IMR-90 (cell line): ENCODE measurements at regions not wholly inside any gene's neighbourhood (a gene's known extent, or its start where the extent isn't known, plus 50 kb on each side); places are given as distances from the start of the nearest gene placed in this dataset.

ENCODE experiments used
- ATAC-seq: fragments of 200-7000 bp; cut with Tn5 transposase; 2 replicates; pipeline ENCODE4 v1.9.1; 2020; ENCODE audit warnings: low read depth, mild to moderate bottlenecking, moderate library complexity
- BruUV-seq: library from RNA; stranded (reverse); fragments of 400-500 nt; replicated peaks from 2 replicates; lab custom pipeline; 2021; lab: Mats Ljungman, UMichigan
- CTCF ChIA-PET: fragments of 300-600 bp; formaldehyde crosslinking; extraction: SDS; loops from one replicate; lab custom pipeline; 2021; ENCODE audit warnings: antibody characterized with exemption; lab: Yijun Ruan, JAX
- POLR2A ChIA-PET: fragments of 300-600 bp; sonication (Branson Sonifier 250); formaldehyde crosslinking; loops from one replicate; lab custom pipeline; 2022; ENCODE audit warnings: antibody characterized with exemption; ENCODE audit not compliant: unreplicated experiment; lab: Charles Lee
- DNase-seq: peaks from one replicate; pipeline ENCODE4 v3.0.0; 2013
- H2AFZ ChIP-seq: replicated peaks from 2 replicates; pipeline ENCODE3; 2013; ENCODE audit warnings: low read length, mild to moderate bottlenecking; ENCODE audit not compliant: poor library complexity
- H2AK5ac ChIP-seq: 2 replicates; pipeline ENCODE4 v1.6.1; 2013; ENCODE audit warnings: low read depth, low read length, inconsistent platforms
- H2AK9ac ChIP-seq: replicated peaks from 2 replicates; pipeline ENCODE3; 2013; ENCODE audit warnings: mild to moderate bottlenecking, low read depth, low read length, moderate library complexity; ENCODE audit not compliant: poor library complexity
- H2BK120ac ChIP-seq: 2 replicates; pipeline ENCODE4 v1.6.1; 2013; ENCODE audit warnings: low read depth, low read length, inconsistent platforms
- H2BK15ac ChIP-seq: 3 replicates; pipeline ENCODE4 v1.6.1; 2013; ENCODE audit warnings: low read depth, low read length, inconsistent platforms
- H2BK20ac ChIP-seq: 2 replicates; pipeline ENCODE4 v1.6.1; 2013; ENCODE audit warnings: low read depth, mild to moderate bottlenecking, inconsistent platforms, low read length, moderate library complexity
- H2BK5ac ChIP-seq: 2 replicates; pipeline ENCODE4 v1.6.1; 2013; ENCODE audit warnings: mild to moderate bottlenecking, low read depth, low read length, inconsistent platforms; ENCODE audit not compliant: poor library complexity, severe bottlenecking
- H3K14ac ChIP-seq: replicated peaks from 2 replicates; pipeline ENCODE4 v1.6.1; 2013; ENCODE audit warnings: low read depth, low read length, inconsistent platforms
- H3K18ac ChIP-seq: 2 replicates; pipeline ENCODE4 v1.6.1; 2013; ENCODE audit warnings: low read depth, low read length, control low read depth
- H3K23ac ChIP-seq: 2 replicates; pipeline ENCODE4 v1.6.1; 2013; ENCODE audit warnings: low read depth, low read length, inconsistent platforms
- H3K27ac ChIP-seq: 2 replicates; pipeline ENCODE4 v1.5.1; 2013; ENCODE audit warnings: mild to moderate bottlenecking, control low read depth, low read length; ENCODE audit not compliant: insufficient read depth
- H3K27me3 ChIP-seq: 2 replicates; pipeline ENCODE4 v1.6.1; 2013; ENCODE audit warnings: low read length; ENCODE audit not compliant: control insufficient read depth, insufficient read depth
- H3K36me3 ChIP-seq: 2 replicates; pipeline ENCODE4 v1.6.1; 2013; ENCODE audit warnings: low read length, mixed read lengths; ENCODE audit not compliant: control insufficient read depth, insufficient read depth
- H3K4ac ChIP-seq: 2 replicates; pipeline ENCODE4 v1.6.1; 2013; ENCODE audit warnings: low read depth, low read length, inconsistent platforms
- H3K4me1 ChIP-seq: 2 replicates; pipeline ENCODE4 v1.6.1; 2013; ENCODE audit warnings: low read length, mixed read lengths; ENCODE audit not compliant: control insufficient read depth, insufficient read depth
- H3K4me2 ChIP-seq: 2 replicates; pipeline ENCODE4 v1.6.1; 2013; ENCODE audit warnings: low read depth, mild to moderate bottlenecking, control low read depth, low read length, moderate library complexity
- H3K4me3 ChIP-seq: 2 replicates; pipeline ENCODE4 v1.5.1; 2013; ENCODE audit warnings: low read depth, mild to moderate bottlenecking, control low read depth, low read length, moderate library complexity; ENCODE audit not compliant: insufficient read depth
- H3K56ac ChIP-seq: 2 replicates; pipeline ENCODE4 v1.6.1; 2013; ENCODE audit warnings: low read length, inconsistent platforms; ENCODE audit not compliant: insufficient read depth; ENCODE audit errors: extremely low read depth
- H3K79me1 ChIP-seq, 2 experiments: 2 replicates each; pipeline ENCODE4 v1.6.1; 2013; ENCODE audit warnings: low read length in 2 of 2, inconsistent platforms in 1 of 2, low read depth in 1 of 2
- H3K9ac ChIP-seq: 2 replicates; pipeline ENCODE4 v1.6.1; 2013; ENCODE audit warnings: low read depth, low read length, control low read depth
- H3K9me1 ChIP-seq: 2 replicates; pipeline ENCODE4 v1.6.1; 2013; ENCODE audit warnings: low read length, inconsistent platforms; ENCODE audit not compliant: insufficient read depth
- H3K9me3 ChIP-seq: 2 replicates; pipeline ENCODE4 v1.6.1; 2013; ENCODE audit warnings: low read length; ENCODE audit not compliant: control insufficient read depth, insufficient read depth
- H4K20me1 ChIP-seq: 2 replicates; pipeline ENCODE4 v1.6.1; 2013; ENCODE audit warnings: low read length, inconsistent platforms; ENCODE audit not compliant: insufficient read depth
- H4K5ac ChIP-seq: 2 replicates; pipeline ENCODE4 v1.6.1; 2013; ENCODE audit warnings: mild to moderate bottlenecking, low read depth, low read length, control low read depth
- H4K8ac ChIP-seq, 2 experiments: 2 replicates each; pipeline ENCODE4 v1.6.1; 2013; ENCODE audit warnings: low read depth in 2 of 2, low read length in 2 of 2, control low read depth in 1 of 2, inconsistent platforms in 1 of 2
- H4K91ac ChIP-seq: 2 replicates; pipeline ENCODE4 v1.6.1; 2013; ENCODE audit warnings: low read depth, low read length, inconsistent platforms; ENCODE audit not compliant: insufficient read depth
- CHD1 ChIP-seq: IDR thresholded peaks from 2 replicates; pipeline ENCODE4 v1.6.1; 2012; ENCODE audit warnings: low read depth, low read length, improper control_type of control experiment
- FOS ChIP-seq: fragments of 150-350 bp; IDR thresholded peaks from 2 replicates; pipeline ENCODE4 v1.6.1; 2016; ENCODE audit warnings: low read depth, low read length
- MAFK ChIP-seq: IDR thresholded peaks from 2 replicates; pipeline ENCODE4 v1.6.1; 2012; ENCODE audit warnings: low read depth, low read length, improper control_type of control experiment
- MAZ ChIP-seq: IDR thresholded peaks from 2 replicates; pipeline ENCODE4 v1.6.1; 2012; ENCODE audit warnings: low read depth, mild to moderate bottlenecking, low read length, improper control_type of control experiment, moderate library complexity, borderline replicate concordance
- MXI1 ChIP-seq: IDR thresholded peaks from 2 replicates; pipeline ENCODE4 v1.6.1; 2012; ENCODE audit warnings: low read depth, mild to moderate bottlenecking, low read length, moderate library complexity, borderline replicate concordance
- NFE2L2 ChIP-seq: fragments of 150-350 bp; IDR thresholded peaks from 2 replicates; pipeline ENCODE4 v1.6.1; 2016; ENCODE audit warnings: low read depth, mild to moderate bottlenecking, low read length
- RFX5 ChIP-seq: IDR thresholded peaks from 2 replicates; pipeline ENCODE4 v1.8.0; 2012; ENCODE audit warnings: low read depth, mild to moderate bottlenecking, low read length, moderate library complexity
- SMC3 ChIP-seq: fragments of 150-350 bp; IDR thresholded peaks from 2 replicates; pipeline ENCODE4 v1.6.1; 2016; ENCODE audit warnings: low read depth, mild to moderate bottlenecking, antibody characterized with exemption, low read length, moderate library complexity
- WGBS, 2 experiments: methylation state at CpG; one replicate each; pipeline versions ENCODE4 v1.1.5 to v1.1.7; 2013; ENCODE audit warnings: missing lambda C conversion rate in 2 of 2; ENCODE audit not compliant: insufficient read length in 1 of 2; ENCODE audit errors: extremely low coverage in 2 of 2; 5-methylcytosine and 5-hydroxymethylcytosine counted together
- dilution Hi-C: fragments of 300-500 bp; cut with HindIII; formaldehyde crosslinking; loops from one replicate; pipeline ENCODE4 v1.14.3; 2018; ENCODE audit warnings: low sequenced_read_pairs; ENCODE audit not compliant: unreplicated experiment
- in situ Hi-C: fragments of 300-500 bp; cut with MboI; formaldehyde crosslinking; loops from 3 replicates; pipeline ENCODE4 v1.14.3; 2019; ENCODE audit warnings: low sequenced_read_pairs, inconsistent platforms, mixed read lengths
- intact Hi-C: fragments of 100-400 bp; cut with micrococcal nuclease; formaldehyde crosslinking; loops from 2 replicates; pipeline ENCODE4 v1.10.0; 2022
- TF ChIP-seq, protein P1 (sequence below): fragments of 150-350 bp; IDR thresholded peaks from 2 replicates; pipeline ENCODE4 v1.6.1; 2016; ENCODE audit warnings: low read depth, mild to moderate bottlenecking, low read length, moderate library complexity, borderline replicate concordance
- TF ChIP-seq, protein P2 (sequence below): conservative IDR thresholded peaks from 2 replicates; pipeline ENCODE4 v1.5.1; 2012; ENCODE audit warnings: mild to moderate bottlenecking, low read depth, low read length, improper control_type of control experiment

DNA sequence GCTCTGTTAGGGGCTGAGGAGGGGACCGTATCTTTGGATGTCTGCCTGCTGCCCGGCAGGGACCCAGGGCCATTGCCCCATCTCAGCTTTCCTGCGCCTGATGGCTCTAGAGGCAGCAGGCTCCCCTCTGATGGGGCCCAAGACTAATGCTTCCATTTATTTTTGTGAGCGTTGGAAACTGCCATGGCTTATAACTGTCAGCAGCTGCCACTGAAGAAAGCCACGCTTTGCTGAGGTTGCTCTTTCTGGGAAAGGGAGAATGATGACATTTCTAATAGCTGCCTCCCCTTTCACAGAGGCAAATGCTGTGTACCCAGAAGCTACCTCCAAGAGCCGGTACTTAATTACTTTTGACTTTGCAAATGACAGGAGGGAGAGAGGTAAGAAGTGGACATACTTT, 103.8 kb downstream of the HAPSTR1 start:
- Histone ChIP-seq H3K56ac (no peak overlapping the region), H2BK120ac (no peak overlapping the region), H3K79me1 (no peaks in the 10 kb centered on the region), H3K4me2 (no peak overlapping the region), H3K27ac (no peak overlapping the region), H2AK5ac (no peak overlapping the region), H3K9ac (no peak overlapping the region), H4K5ac (no peak overlapping the region), H3K9me3 (no peaks in the 10 kb centered on the region), H3K36me3 (no peaks in the 10 kb centered on the region), H4K20me1 (no peaks in the 10 kb centered on the region), H2BK5ac (no peak overlapping the region), H4K91ac (no peak overlapping the region), H4K8ac (no peak overlapping the region), H3K23ac (no peak overlapping the region), H2BK15ac (no peak overlapping the region), H3K4me1 (no peaks in the 10 kb centered on the region), H2AFZ (no peak overlapping the region), H3K9me1 (no peaks in the 10 kb centered on the region), H3K27me3 (no peaks in the 10 kb centered on the region), H2AK9ac (no peak overlapping the region), H2BK20ac (no peak overlapping the region), H3K14ac (no peak overlapping the region), H3K18ac (no peak overlapping the region), H3K4me3 (no peak overlapping the region), H3K4ac (no peak overlapping the region)
- ATAC-seq (no peak), DNase-seq (no peak)
- ChIA-PET CTCF (no interaction called here), POLR2A (no interaction called here)
- in situ Hi-C loops (no loop called here), intact Hi-C loops (no loop called here), dilution Hi-C loops (no loop called here)
- no CpG with 5 or more reads among the region's 6 CpGs for WGBS, 2 experiments
- TF ChIP-seq NFE2L2 (no peak), MXI1 (no peak), RFX5 (no peak), CHD1 (no peak), MAZ (no peak), SMC3 (no peak), MAFK (no peak), FOS (no peak)
- TF ChIP-seq, protein P1, sequence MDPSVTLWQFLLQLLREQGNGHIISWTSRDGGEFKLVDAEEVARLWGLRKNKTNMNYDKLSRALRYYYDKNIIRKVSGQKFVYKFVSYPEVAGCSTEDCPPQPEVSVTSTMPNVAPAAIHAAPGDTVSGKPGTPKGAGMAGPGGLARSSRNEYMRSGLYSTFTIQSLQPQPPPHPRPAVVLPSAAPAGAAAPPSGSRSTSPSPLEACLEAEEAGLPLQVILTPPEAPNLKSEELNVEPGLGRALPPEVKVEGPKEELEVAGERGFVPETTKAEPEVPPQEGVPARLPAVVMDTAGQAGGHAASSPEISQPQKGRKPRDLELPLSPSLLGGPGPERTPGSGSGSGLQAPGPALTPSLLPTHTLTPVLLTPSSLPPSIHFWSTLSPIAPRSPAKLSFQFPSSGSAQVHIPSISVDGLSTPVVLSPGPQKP, result no peak
- TF ChIP-seq, protein P2, sequence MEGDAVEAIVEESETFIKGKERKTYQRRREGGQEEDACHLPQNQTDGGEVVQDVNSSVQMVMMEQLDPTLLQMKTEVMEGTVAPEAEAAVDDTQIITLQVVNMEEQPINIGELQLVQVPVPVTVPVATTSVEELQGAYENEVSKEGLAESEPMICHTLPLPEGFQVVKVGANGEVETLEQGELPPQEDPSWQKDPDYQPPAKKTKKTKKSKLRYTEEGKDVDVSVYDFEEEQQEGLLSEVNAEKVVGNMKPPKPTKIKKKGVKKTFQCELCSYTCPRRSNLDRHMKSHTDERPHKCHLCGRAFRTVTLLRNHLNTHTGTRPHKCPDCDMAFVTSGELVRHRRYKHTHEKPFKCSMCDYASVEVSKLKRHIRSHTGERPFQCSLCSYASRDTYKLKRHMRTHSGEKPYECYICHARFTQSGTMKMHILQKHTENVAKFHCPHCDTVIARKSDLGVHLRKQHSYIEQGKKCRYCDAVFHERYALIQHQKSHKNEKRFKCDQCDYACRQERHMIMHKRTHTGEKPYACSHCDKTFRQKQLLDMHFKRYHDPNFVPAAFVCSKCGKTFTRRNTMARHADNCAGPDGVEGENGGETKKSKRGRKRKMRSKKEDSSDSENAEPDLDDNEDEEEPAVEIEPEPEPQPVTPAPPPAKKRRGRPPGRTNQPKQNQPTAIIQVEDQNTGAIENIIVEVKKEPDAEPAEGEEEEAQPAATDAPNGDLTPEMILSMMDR, result no peak
- BruUV-seq, result no TSS peak
